Liver (tissue), 8 donors: ENCODE measurements at regions not wholly inside any gene's neighbourhood (a gene's known extent, or its start where the extent isn't known, plus 50 kb on each side); places are given as distances from the start of the nearest gene placed in this dataset.

Source experiments
- DNase-seq: peaks from one replicate; pipeline ENCODE4 v3.0.0-alpha.2; 2017; ENCODE audit warnings: low spot score
- H3K27ac ChIP-seq, 2 donors: one replicate each; pipeline ENCODE4 v1.7.0; 2013; ENCODE audit warnings: inconsistent platforms in 2 of 2, low read length in 2 of 2, control low read depth in 1 of 2, low read depth in 1 of 2, mild to moderate bottlenecking in 1 of 2
- H3K27me3 ChIP-seq, 4 donors: one replicate each; pipeline versions ENCODE4 v1.6.1 to v1.7.0; 2013; ENCODE audit warnings: low read length in 3 of 4, inconsistent platforms in 1 of 4, mild to moderate bottlenecking in 1 of 4, moderate library complexity in 1 of 4; ENCODE audit not compliant: control insufficient read depth in 4 of 4, insufficient read depth in 4 of 4
- H3K36me3 ChIP-seq, 4 donors: one replicate each; pipeline versions ENCODE4 v1.6.1 to v1.7.0; 2013; ENCODE audit warnings: low read length in 3 of 4, mild to moderate bottlenecking in 3 of 4, low read depth in 1 of 4, moderate library complexity in 1 of 4; ENCODE audit not compliant: control insufficient read depth in 4 of 4, insufficient read depth in 3 of 4
- H3K4me1 ChIP-seq, 4 donors: one replicate each; pipeline versions ENCODE4 v1.6.1 to v1.7.0; 2013; ENCODE audit warnings: low read length in 3 of 4, mild to moderate bottlenecking in 3 of 4, moderate library complexity in 1 of 4; ENCODE audit not compliant: control insufficient read depth in 4 of 4, insufficient read depth in 4 of 4
- H3K4me3 ChIP-seq, 3 donors: one replicate each; pipeline versions ENCODE4 v1.6.1 to v1.7.0; 2013; ENCODE audit warnings: low read length in 3 of 3, control low read depth in 1 of 3, low read depth in 1 of 3, mild to moderate bottlenecking in 1 of 3
- H3K9ac ChIP-seq, 2 donors: one replicate each; pipeline ENCODE4 v1.7.0; 2013; ENCODE audit warnings: low read length in 2 of 2, mild to moderate bottlenecking in 2 of 2, moderate library complexity in 2 of 2, control low read depth in 1 of 2, low read depth in 1 of 2
- H3K9me3 ChIP-seq, 4 donors: one replicate each; pipeline versions ENCODE4 v1.6.1 to v1.7.0; 2013; ENCODE audit warnings: low read length in 3 of 4; ENCODE audit not compliant: control insufficient read depth in 4 of 4
- ATF3 ChIP-seq: IDR thresholded peaks from 2 replicates; pipeline ENCODE4 v1.6.1; 2016; ENCODE audit warnings: antibody characterized with exemption
- CTCF ChIP-seq: fragments of 150-350 bp; IDR thresholded peaks from 2 replicates; pipeline ENCODE4 v1.5.1; 2017; ENCODE audit warnings: improper control_type of control experiment, low read depth, low read length; ENCODE audit not compliant: missing input control
- EGR1 ChIP-seq, 2 donors: IDR thresholded peaks; 2 replicates each; pipeline ENCODE4 v1.6.1; 2016 to 2018; ENCODE audit warnings: antibody characterized with exemption in 2 of 2, low read depth in 2 of 2
- FOXA1 ChIP-seq: IDR thresholded peaks from 2 replicates; pipeline ENCODE4 v1.6.1; 2016; ENCODE audit warnings: antibody characterized with exemption
- FOXA2 ChIP-seq: IDR thresholded peaks from 2 replicates; pipeline ENCODE4 v1.6.1; 2016; ENCODE audit warnings: antibody characterized with exemption
- GABPA ChIP-seq, 2 donors: IDR thresholded peaks in 1 of 2; conservative IDR thresholded peaks in 1 of 2; 2 replicates each; pipeline ENCODE4 v1.6.1; 2016; ENCODE audit warnings: antibody characterized with exemption in 2 of 2, mild to moderate bottlenecking in 1 of 2, moderate library complexity in 1 of 2
- HNF4A ChIP-seq, 2 donors: conservative IDR thresholded peaks; 2 replicates each; pipeline ENCODE4 v1.6.1; 2016; ENCODE audit warnings: antibody characterized with exemption in 2 of 2, mild to moderate bottlenecking in 2 of 2
- HNF4G ChIP-seq: IDR thresholded peaks from 2 replicates; pipeline ENCODE4 v1.6.1; 2016; ENCODE audit warnings: antibody characterized with exemption
- JUND ChIP-seq, 2 donors: IDR thresholded peaks; 2 replicates each; pipeline ENCODE4 v1.6.1; 2016; ENCODE audit warnings: antibody characterized with exemption in 2 of 2
- MAX ChIP-seq: IDR thresholded peaks from 2 replicates; pipeline ENCODE4 v1.6.1; 2016; ENCODE audit warnings: antibody characterized with exemption
- NR2F2 ChIP-seq: IDR thresholded peaks from 2 replicates; pipeline ENCODE4 v1.6.1; 2016; ENCODE audit warnings: antibody characterized with exemption
- RAD21 ChIP-seq, 2 donors: IDR thresholded peaks; 2 replicates each; pipeline ENCODE4 v1.6.1; 2016; ENCODE audit warnings: antibody characterized with exemption in 2 of 2, mild to moderate bottlenecking in 2 of 2
- REST ChIP-seq: IDR thresholded peaks from 2 replicates; pipeline ENCODE4 v1.6.1; 2016; ENCODE audit warnings: antibody characterized with exemption, mild to moderate bottlenecking
- RXRA ChIP-seq, 2 donors: IDR thresholded peaks; 2 replicates each; pipeline ENCODE4 v1.6.1; 2017 to 2018; ENCODE audit warnings: antibody characterized with exemption in 2 of 2, mild to moderate bottlenecking in 1 of 2
- SP1 ChIP-seq: IDR thresholded peaks from 2 replicates; pipeline ENCODE4 v1.6.1; 2018; ENCODE audit warnings: antibody characterized with exemption, mild to moderate bottlenecking
- TAF1 ChIP-seq: conservative IDR thresholded peaks from 2 replicates; pipeline ENCODE4 v1.6.1; 2016; ENCODE audit warnings: antibody characterized with exemption, mild to moderate bottlenecking
- YY1 ChIP-seq: IDR thresholded peaks from 2 replicates; pipeline ENCODE4 v1.6.1; 2016; ENCODE audit warnings: antibody characterized with exemption, mild to moderate bottlenecking
- ZBTB33 ChIP-seq: IDR thresholded peaks from 2 replicates; pipeline ENCODE4 v1.6.1; 2016; ENCODE audit warnings: antibody characterized with exemption
- WGBS: extraction: QIAGEN DNeasy Blood & Tissue Kit; methylation state at CpG from one replicate; pipeline ENCODE4 v1.1.7; 2013; 5-methylcytosine and 5-hydroxymethylcytosine counted together
- donor health status: healthy.
- donor health status: healthy.
- donor health status: healthy.
- donor health status: healthy.
- donor health status: healthy.

- Histone ChIP-seq H3K9me3 (no peaks in the 10 kb centered on the region), H3K27ac (no peak overlapping the region), H3K27me3 (no peaks in the 10 kb centered on the region), H3K4me1 (no peaks in the 10 kb centered on the region), H3K9ac (no peak overlapping the region), H3K4me3 (no peak overlapping the region), H3K36me3 (no peaks in the 10 kb centered on the region)
- TF ChIP-seq REST (no peak), TAF1 (no peak), GABPA (IDR thresholded peaks at IDR 0.05 in 1 of 2, conservative IDR thresholded peaks at IDR 0.05 in 1 of 2) (no peak), HNF4A (conservative IDR thresholded peaks at IDR 0.05) (no peak), ATF3 (no peak), SP1 (no peak), NR2F2 (no peak), HNF4G (no peak), RAD21 (IDR thresholded peaks at IDR 0.05) (no peak), MAX (no peak), FOXA2 (no peak), RXRA (IDR thresholded peaks at IDR 0.05) (no peak), JUND (IDR thresholded peaks at IDR 0.05) (no peak), YY1 (no peak), CTCF (no peak), EGR1 (IDR thresholded peaks at IDR 0.05; ENCODE audit: low read depth in 2 of 2) (no peak), FOXA1 (no peak), ZBTB33 (no peak)
- 71% methylated on average over 4 of the region's 4 CpGs for WGBS
- no peak for DNase-seq
Observed at GRCh38 chr13:44088411-44088810, 208.7 kb downstream of the LACC1 start.

- Histone ChIP-seq H3K27me3 (no peaks in the 10 kb centered on the region), H3K27ac (no peak overlapping the region), H3K4me1 (no peaks in the 10 kb centered on the region), H3K4me3 (no peak overlapping the region), H3K36me3 (no peaks in the 10 kb centered on the region), H3K9me3 (no peaks in the 10 kb centered on the region), H3K9ac (no peak overlapping the region)
- DNase-seq: no peak
- 79% methylated on average over 4 of the region's 4 CpGs for WGBS
- no peak for TF ChIP-seq CTCF
- TF ChIP-seq REST: no peak
- no peak for TF ChIP-seq YY1
- TF ChIP-seq ATF3: no peak
- TF ChIP-seq TAF1: no peak
Observed at GRCh38 chr13:44088991-44089413, 209.3 kb downstream of the LACC1 start.
